ENCODE measurements at regions not wholly inside any gene's neighbourhood (a gene's known extent, or its start where the extent isn't known, plus 50 kb on each side); places are given as distances from the start of the nearest gene placed in this dataset.

DNA sequence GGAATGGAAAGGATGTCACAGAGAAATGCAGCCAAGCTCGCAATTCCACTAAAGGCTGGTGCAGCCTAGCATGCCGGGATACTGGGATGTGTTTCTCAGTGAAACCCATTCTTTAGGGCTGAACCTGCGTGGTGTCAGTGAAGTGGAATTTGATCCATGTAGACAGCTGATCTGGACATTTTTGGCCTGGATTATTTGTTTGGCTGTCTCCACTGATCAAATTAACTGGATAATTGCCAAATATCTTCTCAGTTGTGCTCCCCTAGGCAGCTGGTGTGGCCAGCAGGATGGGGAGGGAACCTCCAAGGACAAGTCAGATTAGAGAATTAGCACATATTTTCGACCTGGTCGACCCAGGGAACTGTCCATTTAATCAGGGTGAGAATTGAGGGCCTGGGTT is 318.4 kb downstream of the RPS6KC1 start:
- no peaks in the 10 kb centered on the region for H3K79me2 ChIP-seq (ENCODE audit: control insufficient read depth, insufficient read depth, low read length)
- H3K27ac ChIP-seq (ENCODE audit: low read length in 2 of 2) = no peak overlapping the region
- ATAC-seq (ENCODE audit: low read depth) (no peak), DNase-seq (no peak)
- H3K4me1 ChIP-seq (ENCODE audit: control insufficient read depth in 2 of 2, insufficient read depth in 2 of 2, low read length in 2 of 2) = no peaks in the 10 kb centered on the region
- Mint-ChIP-seq H3K27ac (no peak overlapping the region), H3K9me3 (ENCODE audit: insufficient read depth) (no peaks in the 10 kb centered on the region), H3K4me3 (no peak overlapping the region), H3K4me1 (no peaks in the 10 kb centered on the region), H3K27me3 (peaks cover 6% of the 10 kb centered on the region)
- H3K9me3 ChIP-seq (ENCODE audit: control extremely low read depth in 1 of 3, control insufficient read depth in 2 of 3, insufficient read depth in 1 of 3, low read length in 2 of 3) = peaks cover 0 to 4% (median 0%) of the 10 kb centered on the region in 3 donors
- no peaks in the 10 kb centered on the region for H4K20me1 ChIP-seq (ENCODE audit: control insufficient read depth, insufficient read depth, low read length, poor library complexity, severe bottlenecking)
- WGBS (ENCODE audit: insufficient coverage) = 86% methylated on average over 5 of the region's 5 CpGs
- intact Hi-C loops (cut with micrococcal nuclease) = no loop called here
- no peaks in the 10 kb centered on the region for H3K36me3 ChIP-seq (replicated peaks in 1 of 2; ENCODE audit: control extremely low read depth in 1 of 2, control insufficient read depth in 1 of 2, extremely low read depth in 1 of 2, insufficient read depth in 2 of 2, low read length in 1 of 2)
- no peak overlapping the region for H3K9ac ChIP-seq (ENCODE audit: low read length)
- ChIA-PET CTCF (no interaction called here), POLR2A (no interaction called here)
- H2AFZ ChIP-seq (ENCODE audit: insufficient read depth, low read depth, low read length, poor library complexity, severe bottlenecking) = no peak overlapping the region
- H3K4me3 ChIP-seq (ENCODE audit: control extremely low read depth in 1 of 5, extremely low read depth in 1 of 5, insufficient read depth in 1 of 5, low read depth in 2 of 5, low read length in 4 of 5) = no peak overlapping the region
- TF ChIP-seq, protein P1, sequence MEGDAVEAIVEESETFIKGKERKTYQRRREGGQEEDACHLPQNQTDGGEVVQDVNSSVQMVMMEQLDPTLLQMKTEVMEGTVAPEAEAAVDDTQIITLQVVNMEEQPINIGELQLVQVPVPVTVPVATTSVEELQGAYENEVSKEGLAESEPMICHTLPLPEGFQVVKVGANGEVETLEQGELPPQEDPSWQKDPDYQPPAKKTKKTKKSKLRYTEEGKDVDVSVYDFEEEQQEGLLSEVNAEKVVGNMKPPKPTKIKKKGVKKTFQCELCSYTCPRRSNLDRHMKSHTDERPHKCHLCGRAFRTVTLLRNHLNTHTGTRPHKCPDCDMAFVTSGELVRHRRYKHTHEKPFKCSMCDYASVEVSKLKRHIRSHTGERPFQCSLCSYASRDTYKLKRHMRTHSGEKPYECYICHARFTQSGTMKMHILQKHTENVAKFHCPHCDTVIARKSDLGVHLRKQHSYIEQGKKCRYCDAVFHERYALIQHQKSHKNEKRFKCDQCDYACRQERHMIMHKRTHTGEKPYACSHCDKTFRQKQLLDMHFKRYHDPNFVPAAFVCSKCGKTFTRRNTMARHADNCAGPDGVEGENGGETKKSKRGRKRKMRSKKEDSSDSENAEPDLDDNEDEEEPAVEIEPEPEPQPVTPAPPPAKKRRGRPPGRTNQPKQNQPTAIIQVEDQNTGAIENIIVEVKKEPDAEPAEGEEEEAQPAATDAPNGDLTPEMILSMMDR (IDR thresholded peaks at IDR 0.05) = no peak
- no peak overlapping the region for H3K4me2 ChIP-seq (replicated peaks; ENCODE audit: low read depth, low read length, poor library complexity, severe bottlenecking)
- peaks cover 0 to 3% (median 0%) of the 10 kb centered on the region in 4 experiments for H3K27me3 ChIP-seq (replicated peaks in 1 of 4; ENCODE audit: control extremely low read depth in 1 of 4, control insufficient read depth in 3 of 4, insufficient read depth in 4 of 4, low read length in 3 of 4)

DNA sequence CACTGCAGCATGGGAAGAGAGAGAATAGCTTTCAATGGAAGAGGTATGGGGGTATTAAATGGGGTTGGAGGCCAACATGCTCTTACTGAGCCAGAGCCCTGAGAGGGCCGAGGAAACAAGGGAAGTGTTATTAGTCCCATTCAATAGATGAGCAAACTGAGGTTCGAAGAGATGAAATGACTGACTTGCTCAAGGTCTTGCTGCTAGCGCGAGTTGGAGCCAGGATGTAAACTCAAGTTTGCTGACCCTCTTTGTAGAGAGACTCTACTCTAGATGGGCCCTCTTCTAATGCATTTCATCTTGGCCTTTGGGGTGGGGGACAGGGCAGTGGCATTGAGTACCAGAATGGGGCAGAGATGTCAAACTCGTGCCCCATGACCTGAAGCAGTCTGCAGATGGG is 319.5 kb downstream of the RPS6KC1 start:
- H4K20me1 ChIP-seq (ENCODE audit: control insufficient read depth, insufficient read depth, low read length, poor library complexity, severe bottlenecking) = no peaks in the 10 kb centered on the region
- H3K4me1 ChIP-seq (ENCODE audit: control insufficient read depth in 2 of 2, insufficient read depth in 2 of 2, low read length in 2 of 2) = no peaks in the 10 kb centered on the region
- ChIA-PET POLR2A (no interaction called here), CTCF (no interaction called here)
- H3K27me3 ChIP-seq (replicated peaks in 1 of 4; ENCODE audit: control extremely low read depth in 1 of 4, control insufficient read depth in 3 of 4, insufficient read depth in 4 of 4, low read length in 3 of 4) = peaks cover 0 to 3% (median 0%) of the 10 kb centered on the region in 4 experiments
- H3K4me2 ChIP-seq (replicated peaks; ENCODE audit: low read depth, low read length, poor library complexity, severe bottlenecking) = no peak overlapping the region
- peaks cover 0 to 4% (median 0%) of the 10 kb centered on the region in 3 donors for H3K9me3 ChIP-seq (ENCODE audit: control extremely low read depth in 1 of 3, control insufficient read depth in 2 of 3, insufficient read depth in 1 of 3, low read length in 2 of 3)
- TF ChIP-seq, protein P1 (IDR thresholded peaks at IDR 0.05) = no peak
- no peak for TF ChIP-seq EZH2 (IDR thresholded peaks at IDR 0.05; ENCODE audit: borderline replicate concordance, insufficient read depth, low read depth, low read length, poor library complexity, severe bottlenecking)
- ATAC-seq (ENCODE audit: low read depth) (no peak), DNase-seq (no peak)
- Mint-ChIP-seq H3K9me3 (ENCODE audit: insufficient read depth) (no peaks in the 10 kb centered on the region), H3K4me1 (no peaks in the 10 kb centered on the region), H3K4me3 (no peak overlapping the region), H3K27ac (no peak overlapping the region), H3K27me3 (no peaks in the 10 kb centered on the region)
- WGBS (ENCODE audit: insufficient coverage) = 95% methylated on average over 4 of the region's 5 CpGs
- H2AFZ ChIP-seq (ENCODE audit: insufficient read depth, low read depth, low read length, poor library complexity, severe bottlenecking) = no peak overlapping the region
- no peak overlapping the region for H3K9ac ChIP-seq (ENCODE audit: low read length)
- no peak overlapping the region for H3K4me3 ChIP-seq (ENCODE audit: control extremely low read depth in 1 of 5, extremely low read depth in 1 of 5, insufficient read depth in 1 of 5, low read depth in 2 of 5, low read length in 4 of 5)
- H3K36me3 ChIP-seq (replicated peaks in 1 of 2; ENCODE audit: control extremely low read depth in 1 of 2, control insufficient read depth in 1 of 2, extremely low read depth in 1 of 2, insufficient read depth in 2 of 2, low read length in 1 of 2) = no peaks in the 10 kb centered on the region
- intact Hi-C loops (cut with micrococcal nuclease) = no loop called here
- H3K27ac ChIP-seq (ENCODE audit: low read length in 2 of 2) = no peak overlapping the region
- no peaks in the 10 kb centered on the region for H3K79me2 ChIP-seq (ENCODE audit: control insufficient read depth, insufficient read depth, low read length)

All from B cell (primary cell).